CD4-positive, alpha-beta T cell (primary cell): ENCODE measurements at regions not wholly inside any gene's neighbourhood (a gene's known extent, or its start where the extent isn't known, plus 50 kb on each side); places are given as distances from the start of the nearest gene placed in this dataset.
"Not testable (repeated sequence)": the region's sequence is repeated elsewhere in the genome, so short reads cannot be mapped to it uniquely, and the experiment has no call there.

ENCODE experiments used
- ATAC-seq: fragments of 200-7000 bp; cut with Tn5 transposase; one replicate; pipeline ENCODE4 v1.10.0; 2022; ENCODE audit warnings: mild to moderate bottlenecking; ENCODE audit not compliant: poor library complexity
- CTCF ChIA-PET: fragments of 350-600 bp; sonication (Branson Sonifier 250); formaldehyde crosslinking; loops from one replicate; lab custom pipeline; 2021; ENCODE audit warnings: antibody characterized with exemption, inconsistent platforms; lab: Charles Lee
- POLR2A ChIA-PET: fragments of 350-600 bp; sonication (Branson Sonifier 250); formaldehyde crosslinking; loops from one replicate; lab custom pipeline; 2021; ENCODE audit warnings: antibody characterized with exemption, inconsistent platforms; lab: Charles Lee
- DNase-seq, 14 experiments: peaks; one replicate each; pipeline ENCODE4 v3.0.0-alpha.2; 2013 to 2020; ENCODE audit warnings: mixed read lengths in 2 of 14
- H3K27ac ChIP-seq, 2 donors: one replicate each; pipeline versions ENCODE4 v1.5.1 to v1.7.0; 2013; ENCODE audit warnings: low read length in 2 of 2, low read depth in 1 of 2, mild to moderate bottlenecking in 1 of 2
- H3K27me3 ChIP-seq, 2 experiments: 1 replicate in 1 of 2; 2 replicates in 1 of 2; pipeline versions ENCODE4 v1.6.1 to v1.7.0; 2013; ENCODE audit warnings: low read length in 2 of 2, control low read depth in 1 of 2, mild to moderate bottlenecking in 1 of 2, moderate library complexity in 1 of 2; ENCODE audit not compliant: insufficient read depth in 2 of 2, control insufficient read depth in 1 of 2
- H3K36me3 ChIP-seq: one replicate; pipeline ENCODE4 v1.6.1; 2013; ENCODE audit warnings: low read length, control low read depth; ENCODE audit not compliant: insufficient read depth
- H3K4me1 ChIP-seq: one replicate; pipeline ENCODE4 v1.6.1; 2013; ENCODE audit warnings: low read length, control low read depth; ENCODE audit not compliant: insufficient read depth
- H3K4me3 ChIP-seq: one replicate; pipeline ENCODE4 v1.5.1; 2013; ENCODE audit warnings: mild to moderate bottlenecking, low read length, moderate library complexity
- H3K9me3 ChIP-seq, 2 experiments: 1 replicate in 1 of 2; 2 replicates in 1 of 2; pipeline versions ENCODE4 v1.6.1 to v1.7.0; 2013; ENCODE audit warnings: low read length in 2 of 2, mild to moderate bottlenecking in 2 of 2, control low read depth in 1 of 2, moderate library complexity in 1 of 2; ENCODE audit not compliant: control insufficient read depth in 1 of 2, insufficient read depth in 1 of 2
- H3K27ac Mint-ChIP-seq: one replicate; pipeline ENCODE4 v1.8.0; 2020; ENCODE audit warnings: mixed read lengths
- H3K27me3 Mint-ChIP-seq: one replicate; pipeline ENCODE4 v1.8.0; 2021; ENCODE audit warnings: mixed read lengths
- H3K36me3 Mint-ChIP-seq: one replicate; pipeline ENCODE4 v1.8.0; 2021; ENCODE audit warnings: low read depth, mixed read lengths
- H3K4me1 Mint-ChIP-seq: one replicate; pipeline ENCODE4 v1.8.0; 2021; ENCODE audit warnings: low read depth, mixed read lengths
- H3K4me3 Mint-ChIP-seq: one replicate; pipeline ENCODE4 v1.8.0; 2020; ENCODE audit warnings: mild to moderate bottlenecking, mixed read lengths
- H3K9me3 Mint-ChIP-seq: one replicate; pipeline ENCODE4 v1.8.0; 2020; ENCODE audit warnings: mixed read lengths
- CTCF ChIP-seq: fragments of 200-600 bp; IDR thresholded peaks from one replicate; pipeline ENCODE4 v1.8.0; 2022; ENCODE audit warnings: antibody characterized with exemption, mild to moderate bottlenecking
- intact Hi-C, 2 experiments: fragments of 100-400 bp; cut with DNase I in 1 of 2; cut with micrococcal nuclease in 1 of 2; formaldehyde crosslinking; loops; one replicate each; pipeline versions ENCODE4 v1.15.1 to v1.9.0; 2023 to 2025; cut with DNase I, micrococcal nuclease

GRCh38 chr2:215631696-215632095, 195.8 kb upstream of the FN1 start:
- Histone ChIP-seq H3K36me3 (no peaks in the 10 kb centered on the region), H3K9me3 (peaks cover 5 to 12% of the 10 kb centered on the region in 2 experiments), H3K27me3 (no peaks in the 10 kb centered on the region), H3K4me3 (no peak overlapping the region), H3K4me1 (no peaks in the 10 kb centered on the region), H3K27ac (no peak overlapping the region)
- CTCF ChIA-PET: no interaction called here
- ATAC-seq (no peak), DNase-seq (no peak)
- POLR2A ChIA-PET: no interaction called here
- no peak for TF ChIP-seq CTCF
- intact Hi-C loops: no loop called here
- Mint-ChIP-seq H3K4me3 (no peak overlapping the region), H3K4me1 (no peaks in the 10 kb centered on the region), H3K27ac (no peak overlapping the region), H3K27me3 (no peaks in the 10 kb centered on the region), H3K36me3 (no peaks in the 10 kb centered on the region), H3K9me3 (peaks cover 29% of the 10 kb centered on the region)

GRCh38 chr2:215630796-215631195, 194.9 kb upstream of the FN1 start:
- intact Hi-C loops, H3K4me1 ChIP-seq, DNase-seq, H3K36me3 Mint-ChIP-seq, H3K36me3 ChIP-seq, H3K4me1 Mint-ChIP-seq, ATAC-seq, POLR2A ChIA-PET, H3K4me3 ChIP-seq, H3K4me3 Mint-ChIP-seq, H3K27me3 Mint-ChIP-seq, H3K27ac ChIP-seq, H3K27me3 ChIP-seq, CTCF ChIA-PET, H3K27ac Mint-ChIP-seq: not testable (repeated sequence)
- peaks cover 29% of the 10 kb centered on the region for H3K9me3 Mint-ChIP-seq
- peaks cover 5 to 12% of the 10 kb centered on the region in 2 experiments for H3K9me3 ChIP-seq

- Histone ChIP-seq H3K9me3 (no peaks in the 10 kb centered on the region), H3K4me3 (no peak overlapping the region), H3K27me3 (no peaks in the 10 kb centered on the region), H3K36me3 (no peaks in the 10 kb centered on the region), H3K27ac (no peak overlapping the region), H3K4me1 (no peaks in the 10 kb centered on the region)
- intact Hi-C loops: no loop called here
- H3K27me3 Mint-ChIP-seq: peaks cover 2% of the 10 kb centered on the region
- no peak overlapping the region for H3K4me3 Mint-ChIP-seq
- no peaks in the 10 kb centered on the region for H3K4me1 Mint-ChIP-seq
- no peaks in the 10 kb centered on the region for H3K36me3 Mint-ChIP-seq
- ATAC-seq: no peak
- CTCF ChIA-PET: interaction anchor here (0.8 kb wide), 1 partner anchor 34 kb away, joined by 3 read pairs; no protein-coding TSS in a partner anchor
- H3K27ac Mint-ChIP-seq: no peak overlapping the region
- DNase-seq: no peak
- POLR2A ChIA-PET: interaction anchor here (0.5 kb wide), 1 partner anchor 9 kb away, joined by 3 read pairs; no protein-coding TSS in a partner anchor
- no peak for TF ChIP-seq CTCF
- peaks cover 13% of the 10 kb centered on the region for H3K9me3 Mint-ChIP-seq
Observed at GRCh38 chr2:215627771-215628170, 191.9 kb upstream of the FN1 start.

- Mint-ChIP-seq H3K4me3 (no peak overlapping the region), H3K4me1 (no peaks in the 10 kb centered on the region), H3K36me3 (no peaks in the 10 kb centered on the region), H3K27ac (no peak overlapping the region), H3K9me3 (peaks cover 7% of the 10 kb centered on the region), H3K27me3 (peaks cover 6% of the 10 kb centered on the region)
- ChIA-PET CTCF (no interaction called here), POLR2A (no interaction called here)
- ATAC-seq (no peak), DNase-seq (no peak)
- no peak overlapping the region for H3K4me3 ChIP-seq
- H3K9me3 ChIP-seq: no peaks in the 10 kb centered on the region
- intact Hi-C loops: no loop called here
- H3K36me3 ChIP-seq: no peaks in the 10 kb centered on the region
- no peaks in the 10 kb centered on the region for H3K27me3 ChIP-seq
- H3K4me1 ChIP-seq: no peaks in the 10 kb centered on the region
- no peak for TF ChIP-seq CTCF
- no peak overlapping the region for H3K27ac ChIP-seq
Observed at GRCh38 chr2:215626812-215627281, 191.0 kb upstream of the FN1 start.
